SKM-1 treated with dmso at 0.1 percent for 144 hours (cell line): ENCODE measurements at regions not wholly inside any gene's neighbourhood (a gene's known extent, or its start where the extent isn't known, plus 50 kb on each side); places are given as distances from the start of the nearest gene placed in this dataset.
"Not testable (repeated sequence)": the region's sequence is repeated elsewhere in the genome, so short reads cannot be mapped to it uniquely, and the experiment has no call there.

Experiments used
- DNase-seq: peaks from one replicate; lab custom pipeline; 2025; ENCODE audit not compliant: unreplicated experiment; lab: John Stamatoyannopoulos, UW

GRCh38 chr9:28073270-28073669 lies 500.0 kb upstream of the C9orf72 start:
- peak; percentile 65 for DNase-seq

GRCh38 chr9:28079677-28080076 lies 506.4 kb upstream of the C9orf72 start:
- DNase-seq: no peak

- no peak for DNase-seq
These were observed 509.4 kb upstream of the C9orf72 start for GRCh38 chr9:28082671-28083070.

GRCh38 chr9:28086881-28087280 lies 513.6 kb upstream of the C9orf72 start:
- no peak for DNase-seq

- no peak for DNase-seq
These were observed 520.0 kb upstream of the C9orf72 start for GRCh38 chr9:28092981-28093936.

GRCh38 chr9:28101509-28101908 lies 528.2 kb upstream of the C9orf72 start:
- no peak for DNase-seq

GRCh38 chr9:28105001-28105400 lies 531.7 kb upstream of the C9orf72 start:
- DNase-seq: no peak

GRCh38 chr9:28120184-28120583 lies 546.9 kb upstream of the C9orf72 start:
- DNase-seq: no peak

GRCh38 chr9:28120626-28121025 lies 547.3 kb upstream of the C9orf72 start:
- DNase-seq: no peak

GRCh38 chr9:28121366-28121765 lies 548.1 kb upstream of the C9orf72 start:
- no peak for DNase-seq

- DNase-seq: no peak
These were observed 551.6 kb upstream of the C9orf72 start for GRCh38 chr9:28124917-28125316.

GRCh38 chr9:28127101-28127500 lies 553.8 kb upstream of the C9orf72 start:
- no peak for DNase-seq

- no peak for DNase-seq
These were observed 561.2 kb upstream of the C9orf72 start for GRCh38 chr9:28134446-28134976.

GRCh38 chr9:28135549-28135948 lies 562.3 kb upstream of the C9orf72 start:
- no peak for DNase-seq

- no peak for DNase-seq
These were observed 562.8 kb upstream of the C9orf72 start for GRCh38 chr9:28136113-28136512.

GRCh38 chr9:28147430-28147829 lies 574.1 kb upstream of the C9orf72 start:
- not testable (repeated sequence) for DNase-seq

GRCh38 chr9:28147923-28148597 lies 574.8 kb upstream of the C9orf72 start:
- DNase-seq: not testable (repeated sequence)

- DNase-seq: not testable (repeated sequence)
These were observed 576.2 kb upstream of the C9orf72 start for GRCh38 chr9:28149361-28150050.

GRCh38 chr9:28155067-28155466 lies 581.8 kb upstream of the C9orf72 start:
- DNase-seq: no peak

GRCh38 chr9:28155671-28156070 lies 582.4 kb upstream of the C9orf72 start:
- DNase-seq: no peak

- DNase-seq: no peak
These were observed 585.2 kb upstream of the C9orf72 start for GRCh38 chr9:28158451-28158850.
